Right lobe of liver (tissue), 4 donors: ENCODE measurements at regions not wholly inside any gene's neighbourhood (a gene's known extent, or its start where the extent isn't known, plus 50 kb on each side); places are given as distances from the start of the nearest gene placed in this dataset.

Source experiments
- CTCF ChIP-seq, 4 donors: fragments of 200-600 bp in 3 of 4; fragments of 450-650 bp in 1 of 4; IDR thresholded peaks; one replicate each; pipeline versions ENCODE4 v1.5.1 to v1.8.0; 2016 to 2022; ENCODE audit warnings: antibody characterized with exemption in 4 of 4, mild to moderate bottlenecking in 2 of 4
- POLR2A ChIP-seq: fragments of 450-650 bp; IDR thresholded peaks from one replicate; pipeline ENCODE4 v1.6.1; 2017; ENCODE audit warnings: antibody characterized with exemption, mild to moderate bottlenecking
- donor health status: DM: no; HTN: no; CAD: no.
- donor health status: DM: no; HTN: no; CAD: no.
- donor health status: DM: no; HTN: yes; CAD: no.

GRCh38 chr6:8342241-8342819, 93.0 kb downstream of the SLC35B3 start:
- TF ChIP-seq CTCF (IDR thresholded peaks at IDR 0.05) (no peak), POLR2A (no peak)
